SK-N-SH treated with all-trans-retinoic acid at 6 μM for 48 hours (cell line): ENCODE measurements at regions not wholly inside any gene's neighbourhood (a gene's known extent, or its start where the extent isn't known, plus 50 kb on each side); places are given as distances from the start of the nearest gene placed in this dataset.

Source experiments
- ARNTL ChIP-seq: fragments of 450-650 bp; formaldehyde crosslinking; IDR thresholded peaks from 2 replicates; pipeline ENCODE4 v1.5.0; 2020; ENCODE audit warnings: low read depth, mild to moderate bottlenecking, moderate library complexity, borderline replicate concordance
- CSDC2 ChIP-seq: fragments of 250-450 bp; sonication (Bioruptor Pico); IDR thresholded peaks from 2 replicates; pipeline ENCODE4 v1.5.0; 2020; ENCODE audit warnings: mild to moderate bottlenecking, moderate library complexity
- ESRRG ChIP-seq: fragments of 250-450 bp; sonication (Bioruptor Pico); IDR thresholded peaks from 2 replicates; pipeline ENCODE4 v1.6.1; 2021; ENCODE audit warnings: mild to moderate bottlenecking
- TOX ChIP-seq: fragments of 250-450 bp; sonication (Bioruptor Pico); IDR thresholded peaks from 2 replicates; pipeline ENCODE4 v1.8.0; 2021; ENCODE audit warnings: mild to moderate bottlenecking, moderate library complexity, borderline replicate concordance
- ZFP3 ChIP-seq: fragments of 250-450 bp; sonication (Bioruptor Pico); IDR thresholded peaks from 2 replicates; pipeline ENCODE4 v1.5.0; 2020; ENCODE audit warnings: mild to moderate bottlenecking, moderate library complexity
- TF ChIP-seq, protein P1 (sequence below): fragments of 250-450 bp; sonication (Bioruptor Pico); IDR thresholded peaks from 2 replicates; pipeline ENCODE4 v1.8.0; 2020; ENCODE audit warnings: mild to moderate bottlenecking, moderate library complexity, borderline replicate concordance

DNA sequence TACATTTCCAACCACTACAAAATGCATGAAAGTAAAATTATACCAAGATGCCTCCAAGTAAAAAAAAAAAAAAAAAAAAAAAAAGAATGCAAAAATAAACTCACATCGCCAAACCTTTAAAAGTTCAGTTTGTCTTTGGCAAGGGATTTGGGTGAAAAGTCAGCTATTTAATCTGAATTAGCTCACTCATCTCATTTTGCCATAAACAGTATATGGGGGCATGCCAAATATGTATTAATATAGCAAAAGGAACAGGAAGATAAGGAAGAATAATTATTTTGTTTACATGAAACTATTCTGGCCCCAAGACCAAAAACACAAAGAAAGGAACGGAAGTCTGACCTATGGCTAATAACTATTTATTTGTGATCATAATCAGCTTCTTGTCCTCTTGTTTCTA lies 114.7 kb upstream of the SLC6A14 start:
- TF ChIP-seq ESRRG (CRISPR knock-in tag) (no peak), ZFP3 (CRISPR knock-in tag) (no peak), CSDC2 (CRISPR knock-in tag) (no peak), ARNTL (no peak), TOX (no peak)
- TF ChIP-seq, protein P1, sequence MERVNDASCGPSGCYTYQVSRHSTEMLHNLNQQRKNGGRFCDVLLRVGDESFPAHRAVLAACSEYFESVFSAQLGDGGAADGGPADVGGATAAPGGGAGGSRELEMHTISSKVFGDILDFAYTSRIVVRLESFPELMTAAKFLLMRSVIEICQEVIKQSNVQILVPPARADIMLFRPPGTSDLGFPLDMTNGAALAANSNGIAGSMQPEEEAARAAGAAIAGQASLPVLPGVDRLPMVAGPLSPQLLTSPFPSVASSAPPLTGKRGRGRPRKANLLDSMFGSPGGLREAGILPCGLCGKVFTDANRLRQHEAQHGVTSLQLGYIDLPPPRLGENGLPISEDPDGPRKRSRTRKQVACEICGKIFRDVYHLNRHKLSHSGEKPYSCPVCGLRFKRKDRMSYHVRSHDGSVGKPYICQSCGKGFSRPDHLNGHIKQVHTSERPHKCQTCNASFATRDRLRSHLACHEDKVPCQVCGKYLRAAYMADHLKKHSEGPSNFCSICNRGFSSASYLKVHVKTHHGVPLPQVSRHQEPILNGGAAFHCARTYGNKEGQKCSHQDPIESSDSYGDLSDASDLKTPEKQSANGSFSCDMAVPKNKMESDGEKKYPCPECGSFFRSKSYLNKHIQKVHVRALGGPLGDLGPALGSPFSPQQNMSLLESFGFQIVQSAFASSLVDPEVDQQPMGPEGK (CRISPR knock-in tag): no peak
